ENCODE measurements at regions not wholly inside any gene's neighbourhood (a gene's known extent, or its start where the extent isn't known, plus 50 kb on each side); places are given as distances from the start of the nearest gene placed in this dataset.

GRCh38 chr13:69524459-69525150, 583.0 kb upstream of the ATXN8OS start:
- intact Hi-C loops (cut with DNase I), result no loop called here
- no peaks in the 10 kb centered on the region for H3K9me3 ChIP-seq
- no peaks in the 10 kb centered on the region for H3K4me1 ChIP-seq
- no peak overlapping the region for H3K27ac ChIP-seq
- no peaks in the 10 kb centered on the region for H3K27me3 ChIP-seq (ENCODE audit: low read depth)
- no peak for ATAC-seq
- DNase-seq, result no peak
- no peaks in the 10 kb centered on the region for H3K36me3 ChIP-seq
- H3K4me3 ChIP-seq, result no peak overlapping the region
- no peak for TF ChIP-seq CTCF (IDR thresholded peaks at IDR 0.05)

- Histone ChIP-seq H3K9me3 (no peaks in the 10 kb centered on the region), H3K27me3 (ENCODE audit: low read depth) (no peaks in the 10 kb centered on the region), H3K4me3 (no peak overlapping the region), H3K36me3 (no peaks in the 10 kb centered on the region), H3K4me1 (no peaks in the 10 kb centered on the region), H3K27ac (no peak overlapping the region)
- TF ChIP-seq CTCF (IDR thresholded peaks at IDR 0.05), result no peak
- DNase-seq, result no peak
- intact Hi-C loops (cut with DNase I), result no loop called here
- ATAC-seq, result no peak
These were observed 610.6 kb upstream of the ATXN8OS start for GRCh38 chr13:69496981-69497380.

DNA sequence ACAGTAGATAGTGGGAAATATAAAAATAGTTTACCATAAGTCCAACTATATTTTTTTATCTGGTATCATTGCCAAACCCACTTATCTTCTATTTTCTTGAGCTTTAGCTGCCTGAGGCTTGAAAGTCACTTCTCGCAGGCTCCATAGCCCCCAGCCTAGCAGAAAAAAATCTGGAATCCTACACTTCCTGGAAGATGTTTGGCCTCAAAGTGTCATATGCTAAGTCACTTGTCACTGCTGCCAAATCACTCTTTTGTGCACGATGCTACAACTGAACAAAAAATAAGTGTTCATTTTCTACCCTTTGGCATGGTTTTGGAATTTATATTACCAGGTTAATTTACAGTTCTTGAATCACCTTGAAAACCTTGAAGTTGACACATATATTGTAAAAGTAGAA, 612.5 kb upstream of the ATXN8OS start:
- intact Hi-C loops (cut with DNase I), result no loop called here
- no peak for TF ChIP-seq CTCF (IDR thresholded peaks at IDR 0.05)
- Histone ChIP-seq H3K9me3 (no peaks in the 10 kb centered on the region), H3K27ac (no peak overlapping the region), H3K27me3 (ENCODE audit: low read depth) (no peaks in the 10 kb centered on the region), H3K36me3 (no peaks in the 10 kb centered on the region), H3K4me1 (no peaks in the 10 kb centered on the region), H3K4me3 (no peak overlapping the region)
- ATAC-seq (no peak), DNase-seq (no peak)

DNA sequence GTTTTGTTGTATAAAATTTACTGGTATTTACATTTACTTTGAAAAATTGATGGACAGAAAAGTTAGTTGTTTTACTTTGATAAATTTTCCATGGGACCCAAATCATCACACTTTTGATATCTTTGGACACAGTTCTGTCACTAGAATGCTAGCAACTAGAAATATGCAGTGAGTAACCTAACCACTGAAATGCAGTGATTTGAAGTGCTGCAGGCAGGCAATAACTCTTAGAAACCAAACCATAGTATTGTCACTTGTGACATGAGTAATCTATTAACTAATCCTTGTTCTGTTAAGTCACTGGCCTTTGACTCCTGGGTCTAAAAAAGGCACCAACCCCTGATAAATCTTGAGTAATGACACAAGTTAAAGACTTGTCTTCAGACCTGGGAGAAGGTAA, 620.0 kb upstream of the ATXN8OS start:
- DNase-seq, result no peak
- Histone ChIP-seq H3K4me3 (no peak overlapping the region), H3K4me1 (no peaks in the 10 kb centered on the region), H3K27me3 (ENCODE audit: low read depth) (no peaks in the 10 kb centered on the region), H3K36me3 (no peaks in the 10 kb centered on the region), H3K9me3 (peaks cover 7% of the 10 kb centered on the region), H3K27ac (no peak overlapping the region)
- TF ChIP-seq CTCF (IDR thresholded peaks at IDR 0.05), result no peak
- no peak for ATAC-seq
- intact Hi-C loops (cut with DNase I), result no loop called here

- no peak overlapping the region for H3K4me3 ChIP-seq
- ATAC-seq (no peak), DNase-seq (no peak)
- no peak for TF ChIP-seq CTCF (IDR thresholded peaks at IDR 0.05)
- no peak overlapping the region for H3K27ac ChIP-seq
- no peaks in the 10 kb centered on the region for H3K27me3 ChIP-seq (ENCODE audit: low read depth)
- no peaks in the 10 kb centered on the region for H3K4me1 ChIP-seq
- intact Hi-C loops (cut with DNase I), result no loop called here
- peaks cover 7% of the 10 kb centered on the region for H3K9me3 ChIP-seq
- no peaks in the 10 kb centered on the region for H3K36me3 ChIP-seq
These were observed 621.5 kb upstream of the ATXN8OS start for GRCh38 chr13:69485991-69486592.

All from lower lobe of right lung (tissue), 2 donors.